PC-3 (cell line): ENCODE measurements at regions not wholly inside any gene's neighbourhood (a gene's known extent, or its start where the extent isn't known, plus 50 kb on each side); places are given as distances from the start of the nearest gene placed in this dataset.

Experiments
- ATAC-seq: fragments of 200-7000 bp; cut with Tn5 transposase; 2 replicates; pipeline ENCODE4 v1.9.1; 2020; ENCODE audit warnings: mild to moderate bottlenecking, moderate library complexity
- BruUV-seq: library from RNA; stranded (reverse); fragments of 400-500 nt; replicated peaks from 2 replicates; lab custom pipeline; 2021; lab: Mats Ljungman, UMichigan
- CTCF ChIA-PET: fragments of 300-600 bp; sonication (Branson Sonifier 250); formaldehyde crosslinking; loops from one replicate; lab custom pipeline; 2022; ENCODE audit warnings: antibody characterized with exemption; lab: Charles Lee
- POLR2A ChIA-PET: fragments of 300-600 bp; sonication (Branson Sonifier 250); formaldehyde crosslinking; loops from one replicate; lab custom pipeline; 2022; ENCODE audit warnings: antibody characterized with exemption; ENCODE audit not compliant: unreplicated experiment; lab: Charles Lee
- DNase-seq: peaks from one replicate; pipeline ENCODE4 v3.0.0-alpha.2; 2015
- H2AFZ ChIP-seq: fragments of 300-600 bp; sonication (generic); 2 replicates; pipeline ENCODE4 v1.6.0; 2016; ENCODE audit warnings: antibody characterized with exemption, low read length
- H3F3A ChIP-seq: fragments of 300-600 bp; sonication (generic); one replicate; pipeline ENCODE4 v1.6.0; 2017; ENCODE audit warnings: antibody characterized with exemption, low read length, control low read depth, mild to moderate bottlenecking; ENCODE audit not compliant: unreplicated experiment
- H3K27ac ChIP-seq: fragments of 300-600 bp; sonication (generic); 2 replicates; pipeline ENCODE4 v1.5.1; 2016; ENCODE audit warnings: mild to moderate bottlenecking, low read length
- H3K27me3 ChIP-seq: fragments of 300-600 bp; sonication (generic); 2 replicates; pipeline ENCODE4 v1.6.1; 2016; ENCODE audit warnings: low read length, mixed read lengths
- H3K36me3 ChIP-seq: fragments of 300-600 bp; sonication (generic); 2 replicates; pipeline ENCODE4 v1.6.1; 2016; ENCODE audit warnings: low read depth, mixed run types, low read length, mixed read lengths
- H3K4me1 ChIP-seq: fragments of 300-600 bp; sonication (generic); 2 replicates; pipeline ENCODE4 v1.5.1; 2016; ENCODE audit warnings: low read length; ENCODE audit not compliant: insufficient read depth
- H3K4me2 ChIP-seq: fragments of 300-600 bp; sonication (generic); 2 replicates; pipeline ENCODE4 v1.6.0; 2016; ENCODE audit warnings: low read length
- H3K4me3 ChIP-seq: fragments of 300-600 bp; sonication (generic); 2 replicates; pipeline ENCODE4 v1.5.1; 2016; ENCODE audit warnings: mild to moderate bottlenecking, low read length, mixed read lengths
- H3K79me2 ChIP-seq: fragments of 300-600 bp; sonication (generic); 2 replicates; pipeline ENCODE4 v1.6.1; 2017; ENCODE audit warnings: low read length, mixed read lengths
- H3K9ac ChIP-seq: fragments of 300-600 bp; sonication (generic); 2 replicates; pipeline ENCODE4 v1.6.0; 2016; ENCODE audit warnings: mild to moderate bottlenecking, low read length
- H3K9me2 ChIP-seq: fragments of 300-600 bp; sonication (generic); replicated peaks from 2 replicates; pipeline ENCODE4 v1.6.1; 2016; ENCODE audit warnings: mixed run types, low read length, mixed read lengths
- H3K9me3 ChIP-seq: fragments of 300-600 bp; sonication (generic); 2 replicates; pipeline ENCODE4 v1.6.1; 2016; ENCODE audit warnings: low read length, mixed read lengths
- H4K20me1 ChIP-seq: fragments of 300-600 bp; sonication (generic); 2 replicates; pipeline ENCODE4 v1.6.1; 2016; ENCODE audit warnings: low read length, mixed read lengths
- CTCF ChIP-seq: fragments of 300-600 bp; sonication (generic); conservative IDR thresholded peaks from 2 replicates; pipeline ENCODE4 v1.5.1; 2017; ENCODE audit warnings: antibody characterized with exemption, low read depth, mild to moderate bottlenecking, low read length
- EZH2 ChIP-seq: fragments of 300-600 bp; sonication (generic); IDR thresholded peaks from one replicate; pipeline ENCODE4 v1.6.1; 2017; ENCODE audit warnings: antibody characterized with exemption, mild to moderate bottlenecking, low read length; ENCODE audit not compliant: unreplicated experiment
- EZH2phosphoT487 ChIP-seq: fragments of 300-600 bp; sonication (generic); IDR thresholded peaks from 2 replicates; pipeline ENCODE4 v1.6.1; 2018; ENCODE audit warnings: mild to moderate bottlenecking, antibody characterized with exemption, low read length, borderline replicate concordance
- intact Hi-C: fragments of 100-400 bp; cut with micrococcal nuclease; formaldehyde crosslinking; loops from 2 replicates; pipeline ENCODE4 v1.9.0; 2023

- Histone ChIP-seq H4K20me1 (no peaks in the 10 kb centered on the region), H3K79me2 (no peaks in the 10 kb centered on the region), H3K9me3 (peaks cover 15% of the 10 kb centered on the region; the same call in 1 of the 2 replicates), H2AFZ (no peak overlapping the region), H3K4me2 (no peak overlapping the region), H3F3A (no peaks in the 10 kb centered on the region), H3K9me2 (no peaks in the 10 kb centered on the region), H3K27me3 (no peaks in the 10 kb centered on the region), H3K36me3 (no peaks in the 10 kb centered on the region), H3K4me1 (no peaks in the 10 kb centered on the region), H3K27ac (no peak overlapping the region), H3K4me3 (no peak overlapping the region), H3K9ac (no peak overlapping the region)
- ATAC-seq (no peak), DNase-seq (no peak)
- POLR2A ChIA-PET: no interaction called here
- no TSS peak for BruUV-seq
- TF ChIP-seq EZH2phosphoT487: no peak
- TF ChIP-seq EZH2: no peak
- TF ChIP-seq CTCF: no peak
- intact Hi-C loops: no loop called here
- CTCF ChIA-PET: no interaction called here
Measured at GRCh38 chr12:103085541-103085940, 128.1 kb downstream of the ASCL1 start.

- DNase-seq: no peak
- H3K36me3 ChIP-seq: no peaks in the 10 kb centered on the region
- no peaks in the 10 kb centered on the region for H3K27me3 ChIP-seq
- no peak overlapping the region for H3K9ac ChIP-seq
- 0 out of 2 replicates have a peak, but pooled peaks cover 8% of the 10 kb centered on the region for H3K9me3 ChIP-seq
- H3K4me2 ChIP-seq: no peak overlapping the region
- no TSS peak for BruUV-seq
- no peak overlapping the region for H3K27ac ChIP-seq
- H3K79me2 ChIP-seq: no peaks in the 10 kb centered on the region
- no peaks in the 10 kb centered on the region for H4K20me1 ChIP-seq
- no peak for ATAC-seq
- no peaks in the 10 kb centered on the region for H3F3A ChIP-seq
- no peaks in the 10 kb centered on the region for H3K9me2 ChIP-seq
- no peak overlapping the region for H3K4me3 ChIP-seq
- no peak for TF ChIP-seq CTCF
- no peak for TF ChIP-seq EZH2phosphoT487
- no peak for TF ChIP-seq EZH2
- ChIA-PET CTCF (no interaction called here), POLR2A (no interaction called here)
- H2AFZ ChIP-seq: no peak overlapping the region
- intact Hi-C loops: no loop called here
- H3K4me1 ChIP-seq: no peaks in the 10 kb centered on the region
Measured at GRCh38 chr12:103086471-103086870, 129.0 kb downstream of the ASCL1 start.

- Histone ChIP-seq H3K9me2 (no peaks in the 10 kb centered on the region), H3F3A (no peaks in the 10 kb centered on the region), H4K20me1 (no peaks in the 10 kb centered on the region), H3K9me3 (peaks cover 6% of the 10 kb centered on the region; the same call in 1 of the 2 replicates), H3K4me3 (no peak overlapping the region), H3K27me3 (no peaks in the 10 kb centered on the region), H2AFZ (no peak overlapping the region), H3K4me1 (no peaks in the 10 kb centered on the region), H3K79me2 (no peaks in the 10 kb centered on the region), H3K9ac (no peak overlapping the region), H3K27ac (no peak overlapping the region), H3K36me3 (no peaks in the 10 kb centered on the region), H3K4me2 (no peak overlapping the region)
- ChIA-PET CTCF (no interaction called here), POLR2A (no interaction called here)
- DNase-seq: no peak
- ATAC-seq: no peak
- intact Hi-C loops: no loop called here
- no TSS peak for BruUV-seq
- TF ChIP-seq EZH2phosphoT487: no peak
- no peak for TF ChIP-seq EZH2
- no peak for TF ChIP-seq CTCF
Measured at GRCh38 chr12:103093499-103094106, 136.1 kb downstream of the ASCL1 start.
